ENCODE measurements at regions not wholly inside any gene's neighbourhood (a gene's known extent, or its start where the extent isn't known, plus 50 kb on each side); places are given as distances from the start of the nearest gene placed in this dataset.
"Not testable (repeated sequence)": the region's sequence is repeated elsewhere in the genome, so short reads cannot be mapped to it uniquely, and the experiment has no call there.

DNA sequence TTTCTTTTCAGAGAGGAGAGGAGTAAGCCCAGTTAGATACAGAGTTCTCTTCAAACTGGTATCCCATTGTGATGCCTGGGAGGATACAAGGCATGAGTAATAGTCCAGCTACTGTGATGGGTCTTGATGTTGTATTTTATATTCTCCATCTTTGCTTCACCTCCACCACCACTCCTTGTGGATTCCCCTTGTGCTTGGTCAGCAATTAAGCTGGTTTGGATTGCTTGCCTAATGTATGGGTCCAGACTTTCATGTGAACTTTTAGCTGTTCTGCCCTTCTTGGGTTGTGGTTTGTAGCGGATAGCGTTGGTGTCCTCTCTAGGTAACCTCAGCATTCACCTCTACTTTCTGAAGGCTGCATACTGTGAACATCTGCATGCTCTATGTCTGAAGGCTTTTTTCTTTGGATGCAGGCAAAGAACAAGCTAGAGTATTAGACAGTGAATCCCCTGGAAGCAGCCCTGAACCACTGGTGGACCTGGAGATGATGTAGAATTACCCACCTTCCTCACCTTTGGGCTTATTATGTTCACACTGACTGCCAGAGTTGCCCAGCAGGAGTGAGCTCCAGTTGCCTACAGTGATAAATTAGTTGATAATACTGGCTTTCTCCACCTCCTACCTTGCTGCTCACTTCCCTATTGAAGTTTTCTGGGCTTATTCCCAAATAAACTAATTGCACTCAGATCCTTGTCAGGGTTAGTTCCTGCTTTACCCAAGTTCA is 126.5 kb upstream of the MTPN start:
- no peak for DNase-seq

GRCh38 chr7:136102881-136103280 is 125.7 kb upstream of the MTPN start:
- no peak for DNase-seq

GRCh38 chr7:136092714-136093113 is 115.6 kb upstream of the MTPN start:
- not testable (repeated sequence) for DNase-seq

- no peak for DNase-seq
Observed at GRCh38 chr7:136087881-136088280, 110.7 kb upstream of the MTPN start.

GRCh38 chr7:136086712-136087111 is 109.6 kb upstream of the MTPN start:
- peak; percentile 16 for DNase-seq

GRCh38 chr7:136079934-136080333 is 102.8 kb upstream of the MTPN start:
- no peak for DNase-seq

DNA sequence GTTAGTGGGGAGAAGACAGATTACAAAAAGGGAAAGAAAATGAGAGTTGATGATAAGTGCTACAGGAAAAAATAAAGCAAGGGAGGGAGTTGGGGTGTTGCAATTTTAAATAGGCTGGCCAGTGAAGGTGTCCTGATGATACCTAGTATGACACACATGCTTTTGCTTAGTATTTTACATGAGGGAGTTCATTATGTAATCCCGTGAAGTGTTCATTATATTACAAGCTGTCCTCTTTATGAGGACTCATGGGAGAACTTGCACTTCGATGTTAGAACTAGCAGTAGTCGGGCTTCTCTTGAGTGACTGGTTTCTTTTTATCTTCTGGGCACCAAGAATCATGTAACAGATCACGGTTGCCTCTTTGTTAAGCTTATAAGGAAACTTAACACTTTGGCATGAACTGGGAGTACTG is 102.3 kb upstream of the MTPN start:
- no peak for DNase-seq

- no peak for DNase-seq
Observed at GRCh38 chr7:136079066-136079465, 101.9 kb upstream of the MTPN start.

GRCh38 chr7:136078630-136079029 is 101.5 kb upstream of the MTPN start:
- no peak for DNase-seq

DNA sequence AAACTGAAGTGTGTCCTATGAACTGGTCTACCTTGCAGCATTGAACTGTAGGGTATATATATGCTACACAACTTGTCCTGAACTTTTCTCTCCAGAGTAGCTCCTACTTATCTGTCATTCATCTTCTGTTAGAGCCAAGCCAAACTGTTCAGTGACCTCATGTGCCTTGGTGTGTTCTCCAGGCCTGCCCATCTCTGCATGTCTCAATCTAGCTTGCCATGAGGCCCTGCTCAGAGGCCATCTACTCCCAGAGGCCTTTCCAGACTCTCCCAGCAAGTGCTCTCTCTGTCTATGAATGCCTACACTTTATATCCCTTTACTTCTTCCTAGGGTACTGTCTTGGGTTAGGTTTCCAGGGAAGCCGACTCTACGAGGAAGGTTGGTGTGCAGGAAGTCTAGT is 99.8 kb upstream of the MTPN start:
- no peak for DNase-seq

- no peak for DNase-seq
Observed at GRCh38 chr7:136074843-136075242, 97.7 kb upstream of the MTPN start.

DNA sequence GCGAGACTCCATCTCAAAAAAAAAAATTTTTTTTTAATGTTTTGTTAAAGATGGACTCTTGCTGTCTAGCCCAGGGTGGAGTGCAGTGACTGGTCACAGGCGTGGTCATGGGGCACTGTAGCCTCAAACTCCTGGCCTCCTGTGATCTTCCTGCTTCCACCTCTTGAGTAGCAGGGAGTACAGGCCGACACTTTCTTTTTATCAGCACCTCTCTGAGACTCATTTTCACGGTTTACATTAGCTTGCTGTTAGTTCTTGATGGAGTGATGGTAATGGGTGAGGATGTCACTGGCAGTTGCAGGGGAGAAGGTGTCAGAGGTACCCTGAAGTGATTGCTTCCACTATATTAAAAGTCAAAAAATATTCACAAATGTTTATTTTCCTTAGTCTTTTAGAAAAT is 95.3 kb upstream of the MTPN start:
- no peak for DNase-seq

- no peak for DNase-seq
Observed at GRCh38 chr7:136070736-136071505, 93.8 kb upstream of the MTPN start.

DNA sequence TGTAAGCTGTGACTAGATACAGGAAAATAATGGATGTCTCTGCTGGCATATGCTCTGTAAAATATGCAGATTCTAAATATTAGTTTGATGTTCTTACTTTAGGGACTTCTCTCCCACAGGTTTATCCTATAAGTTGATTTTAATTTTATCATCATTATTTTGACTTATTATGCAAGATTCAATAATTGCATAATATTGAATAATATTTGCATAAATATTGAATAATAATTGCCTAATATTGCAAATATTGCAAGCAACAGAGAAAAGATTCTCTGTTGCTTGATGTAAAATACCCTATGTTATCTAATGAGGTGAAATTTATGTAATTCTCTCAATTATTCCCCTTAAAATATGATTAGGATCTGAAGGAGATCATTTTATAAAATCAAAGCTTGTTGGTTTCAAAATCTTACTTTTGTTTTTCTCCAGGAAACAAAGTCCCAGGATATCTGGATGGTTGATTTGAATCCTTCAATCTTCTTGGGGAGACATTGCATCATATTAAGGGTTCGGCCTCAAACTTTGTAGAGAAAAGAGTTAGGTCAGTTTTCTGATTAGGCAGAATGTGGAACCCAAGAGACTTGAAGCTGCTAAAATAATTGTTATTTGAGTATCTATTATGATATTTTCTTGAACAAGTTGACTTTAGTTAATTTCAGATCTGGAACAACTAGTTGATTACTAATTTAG is 92.8 kb upstream of the MTPN start:
- DNase-seq = no peak

DNA sequence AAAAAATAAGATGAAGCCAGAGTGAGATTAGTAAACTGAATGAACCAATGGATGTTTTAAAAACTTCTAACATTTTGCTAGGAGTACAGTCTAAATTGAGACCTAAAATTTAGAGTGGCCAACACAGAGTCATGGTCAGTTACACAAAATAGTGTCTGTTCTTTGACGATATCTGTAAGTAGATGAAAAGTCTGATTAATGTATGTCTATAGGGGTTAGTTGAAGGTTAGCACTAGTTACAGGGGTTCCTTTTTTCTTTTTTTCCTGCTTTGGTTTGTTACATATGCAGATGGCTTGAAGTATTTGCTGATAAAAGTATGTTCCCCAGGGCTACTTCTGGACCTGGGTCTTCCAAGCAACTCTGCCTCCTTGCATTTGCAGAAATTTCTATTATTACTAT is 90.1 kb upstream of the MTPN start:
- DNase-seq = no peak

- DNase-seq = no peak
Observed at GRCh38 chr7:136066304-136067143, 89.4 kb upstream of the MTPN start.

DNA sequence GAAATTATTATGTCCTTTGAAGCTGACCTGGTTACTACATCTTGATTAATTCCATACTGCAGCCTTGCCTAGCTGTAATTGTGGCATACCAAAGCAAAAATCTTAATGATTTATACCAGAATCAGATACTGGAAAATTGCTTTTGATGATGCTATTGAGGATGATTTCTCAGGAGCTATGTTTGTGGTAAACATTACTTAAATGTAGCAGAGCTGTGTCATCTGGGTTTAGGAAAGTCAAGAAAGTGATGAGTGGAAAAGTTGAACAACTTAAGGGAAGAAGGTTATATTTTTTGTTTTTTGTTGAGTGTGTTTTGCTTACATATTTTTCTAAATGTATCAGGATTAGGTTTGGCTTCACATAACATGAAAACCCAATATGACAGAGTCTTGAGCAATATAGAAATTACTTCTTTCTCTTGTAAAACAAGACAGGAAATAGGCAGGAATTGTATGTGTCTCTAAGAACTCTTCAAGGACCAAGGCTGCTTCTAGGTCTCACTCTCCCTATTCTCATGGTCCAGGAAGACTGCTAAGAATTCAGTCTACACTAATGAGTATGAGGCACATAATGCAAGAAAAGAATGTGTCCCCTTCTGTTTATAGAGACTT is 87.6 kb upstream of the MTPN start:
- DNase-seq = no peak

DNA sequence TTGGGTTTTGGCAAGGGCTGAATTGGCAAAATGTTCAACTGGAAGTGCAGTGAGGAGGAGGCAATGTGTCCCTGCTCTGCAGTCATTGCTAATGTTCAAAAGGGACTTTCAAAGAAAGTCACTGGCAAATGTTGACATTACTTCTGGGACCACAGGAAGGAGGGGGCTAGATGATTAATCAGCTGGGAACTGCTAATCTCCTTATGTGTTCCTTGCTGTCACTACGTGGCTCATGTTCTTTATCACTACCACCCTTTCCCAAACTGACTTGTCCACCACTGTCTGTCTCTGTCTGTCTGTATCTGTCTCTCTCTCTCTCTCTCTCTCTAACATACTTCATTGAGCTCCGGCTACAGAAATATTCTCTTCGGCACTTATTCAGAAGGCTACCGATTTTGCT is 86.9 kb upstream of the MTPN start:
- DNase-seq = no peak

GRCh38 chr7:136063326-136063666 is 86.1 kb upstream of the MTPN start:
- DNase-seq = no peak

- DNase-seq = no peak
Observed at GRCh38 chr7:136062625-136063325, 85.6 kb upstream of the MTPN start.

DNA sequence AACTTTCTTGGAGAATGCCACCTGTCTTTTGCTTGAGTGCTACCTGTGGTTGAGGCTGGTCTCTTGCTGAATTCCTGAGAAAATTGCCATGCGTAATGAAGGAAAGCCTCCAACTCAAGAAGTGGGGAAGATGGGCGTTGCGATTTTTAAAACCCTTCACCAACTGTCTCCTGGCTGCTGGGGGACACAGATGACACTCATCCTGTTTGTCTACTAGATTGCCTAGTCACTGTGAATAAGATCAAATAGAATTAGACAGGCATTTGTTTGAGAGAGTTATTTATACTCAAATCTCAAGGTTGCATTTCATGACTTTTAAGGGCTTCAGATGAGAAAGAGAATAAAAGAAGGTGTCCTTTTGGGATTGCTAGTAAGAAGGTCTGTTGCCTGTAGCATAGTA is 84.3 kb upstream of the MTPN start:
- no peak for DNase-seq

GRCh38 chr7:136058546-136058945 is 81.4 kb upstream of the MTPN start:
- DNase-seq = no peak
